Panc1 (cell line): ENCODE measurements at regions not wholly inside any gene's neighbourhood (a gene's known extent, or its start where the extent isn't known, plus 50 kb on each side); places are given as distances from the start of the nearest gene placed in this dataset.

ENCODE experiments used
- ATAC-seq: fragments of 200-7000 bp; cut with Tn5 transposase; 2 replicates; pipeline ENCODE4 v1.9.1; 2020; ENCODE audit warnings: mild to moderate bottlenecking, moderate library complexity
- BruUV-seq: library from RNA; stranded (reverse); fragments of 400-500 nt; replicated peaks from 2 replicates; lab custom pipeline; 2021; lab: Mats Ljungman, UMichigan
- CTCF ChIA-PET: fragments of 300-600 bp; sonication (Branson Sonifier 250); formaldehyde crosslinking; loops from one replicate; lab custom pipeline; 2022; ENCODE audit warnings: antibody characterized with exemption; lab: Charles Lee
- POLR2A ChIA-PET: fragments of 300-600 bp; sonication (Branson Sonifier 250); formaldehyde crosslinking; loops from one replicate; lab custom pipeline; 2022; ENCODE audit warnings: antibody characterized with exemption; lab: Charles Lee
- DNase-seq: peaks from one replicate; pipeline ENCODE4 v3.0.0-alpha.2; 2010; ENCODE audit warnings: low read depth, low spot score
- H3K27ac ChIP-seq: 2 replicates; pipeline ENCODE4 v1.5.1; 2011; ENCODE audit warnings: mild to moderate bottlenecking, low read length, inconsistent platforms
- H3K27me3 ChIP-seq: fragments of 200-500 bp; sonication (Bioruptor generic); 2 replicates; pipeline ENCODE4 v1.6.0; 2014; ENCODE audit warnings: low read length, inconsistent platforms; ENCODE audit not compliant: control insufficient read depth, insufficient read depth
- H3K36me3 ChIP-seq: fragments of 200-500 bp; sonication (Bioruptor generic); 2 replicates; pipeline ENCODE4 v1.5.1; 2014; ENCODE audit warnings: inconsistent platforms, mild to moderate bottlenecking, low read length, moderate library complexity; ENCODE audit not compliant: control insufficient read depth, insufficient read depth
- H3K4me1 ChIP-seq: 2 replicates; pipeline ENCODE4 v1.5.1; 2011; ENCODE audit warnings: inconsistent platforms, mild to moderate bottlenecking, low read length, moderate library complexity; ENCODE audit not compliant: control insufficient read depth, insufficient read depth
- H3K4me3 ChIP-seq, 2 experiments: 2 replicates each; pipeline ENCODE4 v1.5.1; 2011 to 2012; ENCODE audit warnings: low read depth in 2 of 2, low read length in 2 of 2, mild to moderate bottlenecking in 2 of 2, inconsistent platforms in 1 of 2, moderate library complexity in 1 of 2
- H3K9me3 ChIP-seq: fragments of 200-500 bp; sonication (Bioruptor generic); 2 replicates; pipeline ENCODE4 v1.5.1; 2014; ENCODE audit warnings: low read depth, mild to moderate bottlenecking, inconsistent platforms, low read length, moderate library complexity; ENCODE audit not compliant: control insufficient read depth, insufficient read depth
- POLR2AphosphoS5 ChIP-seq: IDR thresholded peaks from 2 replicates; pipeline ENCODE4 v1.6.1; 2012; ENCODE audit warnings: mild to moderate bottlenecking, low read depth, low read length, moderate library complexity
- SIN3A ChIP-seq: IDR thresholded peaks from 2 replicates; pipeline ENCODE4 v1.6.1; 2012; ENCODE audit warnings: low read depth, mild to moderate bottlenecking, low read length, moderate library complexity, borderline replicate concordance; ENCODE audit not compliant: insufficient read depth
- TCF7L2 ChIP-seq: IDR thresholded peaks from 2 replicates; pipeline ENCODE4 v1.6.1; 2011; ENCODE audit warnings: mild to moderate bottlenecking, low read depth, low read length, inconsistent platforms
- in situ Hi-C: cut with HindIII; loops from 2 replicates; pipeline ENCODE4 v1.10.0; 2016; ENCODE audit warnings: low sequenced_read_pairs, low pct_unique_long_range_greater_than_20kb
- intact Hi-C: fragments of 100-400 bp; cut with micrococcal nuclease; formaldehyde crosslinking; loops from one replicate; pipeline ENCODE4 v1.10.0; 2022; ENCODE audit not compliant: unreplicated experiment
- TF ChIP-seq, protein P1 (sequence below): fragments of 450-650 bp; IDR thresholded peaks from 2 replicates; pipeline ENCODE4 v1.5.1; 2017; ENCODE audit warnings: mild to moderate bottlenecking
- TF ChIP-seq, protein P2 (sequence below), 2 experiments: IDR thresholded peaks; 2 replicates each; pipeline ENCODE4 v1.6.1; 2011 to 2012; ENCODE audit warnings: low read depth in 2 of 2, control low read depth in 1 of 2, low read length in 1 of 2, mild to moderate bottlenecking in 1 of 2, moderate library complexity in 1 of 2; ENCODE audit not compliant: insufficient read depth in 1 of 2

DNA sequence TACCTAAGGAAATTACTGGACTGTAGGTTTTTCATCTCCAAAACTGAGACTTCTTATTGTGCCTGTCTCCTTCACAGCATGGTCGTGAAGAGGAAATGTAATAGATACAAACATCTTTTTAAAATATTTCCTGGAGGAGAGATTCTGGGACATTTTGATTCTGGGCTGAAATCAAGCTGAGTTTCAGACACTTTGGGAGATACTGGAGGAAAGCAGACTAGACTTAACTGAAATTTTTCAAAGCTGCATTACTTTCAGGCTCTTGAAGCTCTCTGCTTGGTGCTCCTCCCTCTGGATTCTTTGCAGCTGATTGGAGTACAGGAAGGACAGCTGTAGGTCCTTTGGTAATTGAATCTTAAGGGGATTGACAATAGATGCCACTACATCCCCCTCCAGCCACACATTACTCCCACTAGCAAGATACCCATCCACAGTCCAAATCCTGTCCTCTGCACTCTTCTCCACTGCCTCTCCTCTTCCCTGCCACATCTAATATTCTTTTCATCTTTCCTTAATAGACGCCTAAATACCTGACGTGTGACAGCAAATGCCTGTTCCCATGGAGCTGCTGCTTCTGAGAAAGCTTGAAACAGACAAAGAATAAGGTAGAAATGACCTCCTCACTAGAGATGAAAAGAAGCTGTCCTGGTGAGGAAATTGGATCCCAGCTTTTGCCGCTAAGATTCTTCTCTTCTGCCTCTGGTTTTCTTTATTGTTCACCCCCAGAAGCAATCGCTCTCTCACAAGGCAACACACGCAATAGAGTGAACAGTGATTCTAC is 111.5 kb upstream of the PHYHIPL start:
- Histone ChIP-seq H3K27me3 (no peaks in the 10 kb centered on the region), H3K36me3 (no peaks in the 10 kb centered on the region), H3K27ac (no peak overlapping the region), H3K4me3 (no peak overlapping the region), H3K9me3 (no peaks in the 10 kb centered on the region), H3K4me1 (no peaks in the 10 kb centered on the region)
- ChIA-PET CTCF (no interaction called here), POLR2A (no interaction called here)
- ATAC-seq, result no peak
- intact Hi-C loops (no loop called here), in situ Hi-C loops (no loop called here)
- TF ChIP-seq POLR2AphosphoS5, result no peak
- DNase-seq, result no peak
- no TSS peak for BruUV-seq

DNA sequence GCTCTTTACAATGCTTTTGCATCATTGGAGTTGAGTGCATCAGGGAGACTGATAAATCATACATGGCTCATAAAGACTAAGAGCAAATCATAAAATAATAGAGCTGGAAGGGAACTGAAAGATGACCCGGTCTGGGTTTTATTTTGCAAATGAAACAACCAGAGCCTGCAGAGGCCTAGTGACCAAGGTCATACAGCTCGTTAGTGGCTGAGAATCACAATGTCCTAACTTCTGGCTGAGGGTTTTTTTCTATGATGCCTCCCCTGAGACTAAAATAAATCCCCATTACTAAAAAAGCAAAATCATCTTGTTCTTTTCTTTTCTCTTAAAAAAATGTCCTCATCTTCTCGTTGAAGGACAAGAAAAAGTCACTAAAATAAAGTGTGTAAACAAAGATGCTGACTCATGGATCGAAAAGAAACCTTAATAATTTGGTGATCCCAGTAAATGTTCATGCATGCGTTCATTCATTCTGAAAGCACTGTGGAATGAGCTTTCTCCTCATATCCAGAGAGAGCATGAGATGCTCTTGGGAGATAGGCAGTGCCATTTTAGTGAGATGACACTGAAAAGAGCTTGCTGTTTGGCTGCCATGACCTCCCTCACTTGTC is 107.8 kb upstream of the PHYHIPL start:
- BruUV-seq, result no TSS peak
- no peaks in the 10 kb centered on the region for H3K4me1 ChIP-seq
- no peak for ATAC-seq
- H3K4me3 ChIP-seq, result no peak overlapping the region
- no peaks in the 10 kb centered on the region for H3K9me3 ChIP-seq
- ChIA-PET POLR2A (no interaction called here), CTCF (no interaction called here)
- no peak for TF ChIP-seq POLR2AphosphoS5
- TF ChIP-seq, protein P1, sequence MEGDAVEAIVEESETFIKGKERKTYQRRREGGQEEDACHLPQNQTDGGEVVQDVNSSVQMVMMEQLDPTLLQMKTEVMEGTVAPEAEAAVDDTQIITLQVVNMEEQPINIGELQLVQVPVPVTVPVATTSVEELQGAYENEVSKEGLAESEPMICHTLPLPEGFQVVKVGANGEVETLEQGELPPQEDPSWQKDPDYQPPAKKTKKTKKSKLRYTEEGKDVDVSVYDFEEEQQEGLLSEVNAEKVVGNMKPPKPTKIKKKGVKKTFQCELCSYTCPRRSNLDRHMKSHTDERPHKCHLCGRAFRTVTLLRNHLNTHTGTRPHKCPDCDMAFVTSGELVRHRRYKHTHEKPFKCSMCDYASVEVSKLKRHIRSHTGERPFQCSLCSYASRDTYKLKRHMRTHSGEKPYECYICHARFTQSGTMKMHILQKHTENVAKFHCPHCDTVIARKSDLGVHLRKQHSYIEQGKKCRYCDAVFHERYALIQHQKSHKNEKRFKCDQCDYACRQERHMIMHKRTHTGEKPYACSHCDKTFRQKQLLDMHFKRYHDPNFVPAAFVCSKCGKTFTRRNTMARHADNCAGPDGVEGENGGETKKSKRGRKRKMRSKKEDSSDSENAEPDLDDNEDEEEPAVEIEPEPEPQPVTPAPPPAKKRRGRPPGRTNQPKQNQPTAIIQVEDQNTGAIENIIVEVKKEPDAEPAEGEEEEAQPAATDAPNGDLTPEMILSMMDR, result no peak
- in situ Hi-C loops, result no loop called here
- H3K27ac ChIP-seq, result no peak overlapping the region
- no peak for DNase-seq
- no peaks in the 10 kb centered on the region for H3K36me3 ChIP-seq
- H3K27me3 ChIP-seq, result no peaks in the 10 kb centered on the region
- intact Hi-C loops, result no loop called here

DNA sequence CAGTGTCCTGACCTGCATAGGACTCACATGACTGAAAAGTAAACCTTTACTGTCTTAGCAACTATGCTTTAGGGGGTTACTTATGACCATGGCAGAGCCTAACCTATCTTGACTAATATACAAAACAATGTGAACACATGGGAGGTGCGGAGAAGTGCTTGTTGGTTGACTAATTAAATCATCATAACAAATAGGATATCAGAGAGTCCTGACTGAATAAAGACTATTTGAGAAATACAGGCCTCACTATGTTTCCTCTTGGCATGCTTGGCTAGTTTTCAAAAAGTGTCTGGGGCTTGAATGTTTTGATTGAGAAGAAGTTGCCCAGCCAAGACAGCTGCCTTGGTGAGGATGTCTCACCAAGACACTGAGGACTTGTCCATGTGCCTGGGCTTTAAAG is 104.4 kb upstream of the PHYHIPL start:
- no TSS peak for BruUV-seq
- Histone ChIP-seq H3K4me3 (no peak overlapping the region), H3K36me3 (no peaks in the 10 kb centered on the region), H3K27me3 (no peaks in the 10 kb centered on the region), H3K9me3 (no peaks in the 10 kb centered on the region), H3K4me1 (no peaks in the 10 kb centered on the region), H3K27ac (no peak overlapping the region)
- TF ChIP-seq, protein P2, sequence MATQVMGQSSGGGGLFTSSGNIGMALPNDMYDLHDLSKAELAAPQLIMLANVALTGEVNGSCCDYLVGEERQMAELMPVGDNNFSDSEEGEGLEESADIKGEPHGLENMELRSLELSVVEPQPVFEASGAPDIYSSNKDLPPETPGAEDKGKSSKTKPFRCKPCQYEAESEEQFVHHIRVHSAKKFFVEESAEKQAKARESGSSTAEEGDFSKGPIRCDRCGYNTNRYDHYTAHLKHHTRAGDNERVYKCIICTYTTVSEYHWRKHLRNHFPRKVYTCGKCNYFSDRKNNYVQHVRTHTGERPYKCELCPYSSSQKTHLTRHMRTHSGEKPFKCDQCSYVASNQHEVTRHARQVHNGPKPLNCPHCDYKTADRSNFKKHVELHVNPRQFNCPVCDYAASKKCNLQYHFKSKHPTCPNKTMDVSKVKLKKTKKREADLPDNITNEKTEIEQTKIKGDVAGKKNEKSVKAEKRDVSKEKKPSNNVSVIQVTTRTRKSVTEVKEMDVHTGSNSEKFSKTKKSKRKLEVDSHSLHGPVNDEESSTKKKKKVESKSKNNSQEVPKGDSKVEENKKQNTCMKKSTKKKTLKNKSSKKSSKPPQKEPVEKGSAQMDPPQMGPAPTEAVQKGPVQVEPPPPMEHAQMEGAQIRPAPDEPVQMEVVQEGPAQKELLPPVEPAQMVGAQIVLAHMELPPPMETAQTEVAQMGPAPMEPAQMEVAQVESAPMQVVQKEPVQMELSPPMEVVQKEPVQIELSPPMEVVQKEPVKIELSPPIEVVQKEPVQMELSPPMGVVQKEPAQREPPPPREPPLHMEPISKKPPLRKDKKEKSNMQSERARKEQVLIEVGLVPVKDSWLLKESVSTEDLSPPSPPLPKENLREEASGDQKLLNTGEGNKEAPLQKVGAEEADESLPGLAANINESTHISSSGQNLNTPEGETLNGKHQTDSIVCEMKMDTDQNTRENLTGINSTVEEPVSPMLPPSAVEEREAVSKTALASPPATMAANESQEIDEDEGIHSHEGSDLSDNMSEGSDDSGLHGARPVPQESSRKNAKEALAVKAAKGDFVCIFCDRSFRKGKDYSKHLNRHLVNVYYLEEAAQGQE (IDR thresholded peaks at IDR 0.05; ENCODE audit: insufficient read depth in 1 of 2, low read depth in 2 of 2, low read length in 1 of 2), result no peak
- TF ChIP-seq SIN3A (no peak), POLR2AphosphoS5 (no peak), TCF7L2 (no peak)
- TF ChIP-seq, protein P1, result no peak
- in situ Hi-C loops (no loop called here), intact Hi-C loops (no loop called here)
- DNase-seq, result no peak
- no peak for ATAC-seq
- ChIA-PET CTCF (no interaction called here), POLR2A (no interaction called here)
